GM18511 (cell line): ENCODE measurements at regions not wholly inside any gene's neighbourhood (a gene's known extent, or its start where the extent isn't known, plus 50 kb on each side); places are given as distances from the start of the nearest gene placed in this dataset.

Experiments
- ATAC-seq: cut with Tn5 transposase; IDR thresholded peaks from one replicate; pipeline ENCODE4 v1.9.1; 2021; ENCODE audit warnings: mild to moderate bottlenecking, moderate library complexity; ENCODE audit not compliant: unreplicated experiment

DNA sequence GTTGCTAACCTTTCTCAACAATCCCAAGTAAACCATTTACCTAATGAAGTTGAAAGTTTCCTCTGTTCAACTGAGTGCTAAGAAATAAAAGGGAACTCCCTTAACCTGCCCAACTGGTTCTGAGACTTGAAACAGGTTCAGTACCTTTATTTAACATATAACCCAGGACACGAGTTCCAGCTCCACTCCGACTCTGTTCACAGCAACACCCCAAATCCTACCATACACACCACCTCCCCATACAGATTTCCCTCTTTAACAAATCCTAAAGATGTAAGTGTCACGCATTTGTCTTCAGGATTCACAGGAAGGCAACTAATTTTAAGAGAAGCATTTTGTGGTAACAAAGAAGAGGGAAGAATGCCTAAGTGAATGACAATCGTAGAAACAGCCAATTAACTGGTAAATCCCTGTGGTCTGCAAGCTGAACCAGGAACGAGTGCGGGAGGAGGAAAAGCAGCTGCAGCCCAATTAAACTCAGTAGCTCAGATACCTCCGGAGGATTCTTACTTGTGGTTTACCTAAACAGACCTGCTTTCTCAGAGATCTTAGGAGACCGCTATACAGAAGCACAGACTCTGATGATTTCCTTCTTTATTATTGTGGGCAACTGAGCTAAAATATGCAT lies 134.5 kb upstream of the MAGI3 start:
- ATAC-seq = no peak

DNA sequence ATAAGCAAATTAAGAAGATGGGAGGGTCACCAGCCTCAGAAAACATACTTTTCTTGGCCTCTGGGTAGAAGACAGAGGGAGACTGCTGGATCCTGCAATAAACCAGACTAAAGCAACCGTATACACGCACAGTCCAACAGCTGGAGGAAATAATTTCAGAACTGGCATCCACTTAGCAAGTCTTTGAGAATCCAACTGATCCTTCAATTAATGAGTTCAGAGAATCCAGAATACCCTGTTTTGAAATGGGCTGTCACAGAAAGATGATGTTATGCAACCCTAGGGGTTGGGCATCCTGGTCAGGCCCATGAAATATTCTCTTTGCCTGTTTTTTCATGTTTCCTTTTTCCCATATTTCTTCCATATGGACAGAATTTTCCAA lies 134.0 kb upstream of the MAGI3 start:
- no peak for ATAC-seq

DNA sequence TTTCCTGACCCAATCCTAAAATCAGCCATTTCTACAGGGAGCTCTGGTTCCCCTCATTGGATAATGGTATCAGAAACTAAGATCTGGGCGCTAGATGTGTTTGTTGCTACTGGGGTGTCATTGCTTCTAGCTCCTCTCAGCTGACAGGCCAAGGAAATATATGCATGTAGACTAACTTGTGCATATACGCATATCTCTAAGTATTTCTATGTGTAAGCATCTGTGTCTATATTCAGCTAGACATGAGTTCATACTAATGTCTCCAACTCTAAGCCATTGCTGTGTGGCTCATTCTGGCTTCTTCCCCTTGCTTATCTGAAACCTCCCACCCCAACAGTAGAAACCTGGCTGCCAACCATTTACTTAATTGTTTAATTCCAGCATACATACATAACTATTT lies 130.3 kb upstream of the MAGI3 start:
- ATAC-seq = no peak

DNA sequence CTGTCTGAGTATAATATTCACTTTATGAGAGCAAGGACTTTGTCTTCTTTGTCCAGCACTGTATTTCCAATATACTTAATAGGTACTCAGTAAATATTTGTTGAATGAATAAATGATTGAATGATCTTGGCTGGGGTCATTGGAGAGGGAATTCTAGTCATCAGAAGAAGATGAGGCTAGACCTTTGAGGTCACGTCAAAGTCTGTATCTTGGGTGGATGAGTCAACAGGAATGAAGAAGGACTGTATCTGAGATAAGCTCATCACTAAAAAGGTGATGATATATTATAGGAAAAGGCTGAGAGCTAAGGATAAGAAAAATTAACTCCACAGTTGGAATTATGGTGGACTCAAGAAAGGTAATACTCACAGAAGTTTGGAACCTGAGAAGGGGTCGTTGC lies 125.1 kb upstream of the MAGI3 start:
- ATAC-seq = no peak

DNA sequence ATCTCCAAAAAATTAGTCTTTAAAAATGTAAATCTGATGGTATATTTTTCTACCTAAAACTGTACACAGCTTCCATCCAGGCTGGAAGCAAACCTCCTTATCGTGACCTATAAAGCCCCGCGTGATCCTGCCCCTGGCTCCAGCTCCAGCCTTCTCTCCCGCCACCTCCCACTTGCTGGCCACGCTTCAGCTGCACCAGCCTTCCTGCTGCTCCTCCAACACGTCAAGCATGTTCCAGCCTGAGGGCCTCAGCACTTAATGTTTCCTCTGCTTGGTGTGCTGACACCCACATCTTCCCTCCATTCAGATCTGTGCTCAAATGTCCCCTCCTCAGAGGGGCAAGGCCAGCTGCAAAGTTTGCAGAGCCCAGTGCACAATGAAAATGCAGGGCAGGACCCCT lies 123.5 kb upstream of the MAGI3 start:
- no peak for ATAC-seq

DNA sequence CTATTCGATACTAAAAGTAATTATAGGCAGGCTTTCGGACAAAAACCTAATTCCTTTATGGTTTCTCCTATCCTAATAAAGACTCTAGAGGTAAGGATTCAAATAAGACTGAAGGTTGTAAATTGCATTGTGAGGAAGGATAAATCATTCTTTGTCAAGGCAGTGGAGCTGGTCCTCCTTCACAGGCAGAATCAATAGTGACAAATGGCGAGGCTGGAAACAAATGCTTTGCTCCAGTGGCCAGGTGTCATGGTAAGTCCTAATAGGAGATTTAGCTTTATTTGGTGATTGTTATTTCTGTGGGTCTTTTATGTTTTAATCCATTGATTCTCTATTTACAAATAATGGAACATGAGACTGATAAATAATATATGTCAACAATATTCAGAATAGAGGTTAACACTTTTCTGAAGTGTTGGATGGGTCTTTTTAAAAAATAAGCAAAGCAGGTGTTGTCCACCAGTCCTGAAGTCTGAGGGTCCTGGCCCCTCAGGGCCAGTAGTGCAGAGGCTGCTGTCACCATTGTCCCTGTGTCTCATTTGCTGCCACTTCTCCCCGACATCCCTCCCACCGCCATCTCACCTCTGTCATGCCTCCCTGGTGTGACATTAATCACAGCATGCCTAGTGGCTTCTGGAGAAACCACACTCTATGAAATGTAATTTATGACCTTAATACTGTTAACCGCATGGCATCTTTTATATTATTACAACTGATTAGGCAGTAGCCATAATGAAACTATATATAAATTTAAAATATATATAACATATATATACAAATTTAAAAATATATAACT lies 120.9 kb upstream of the MAGI3 start:
- no peak for ATAC-seq

DNA sequence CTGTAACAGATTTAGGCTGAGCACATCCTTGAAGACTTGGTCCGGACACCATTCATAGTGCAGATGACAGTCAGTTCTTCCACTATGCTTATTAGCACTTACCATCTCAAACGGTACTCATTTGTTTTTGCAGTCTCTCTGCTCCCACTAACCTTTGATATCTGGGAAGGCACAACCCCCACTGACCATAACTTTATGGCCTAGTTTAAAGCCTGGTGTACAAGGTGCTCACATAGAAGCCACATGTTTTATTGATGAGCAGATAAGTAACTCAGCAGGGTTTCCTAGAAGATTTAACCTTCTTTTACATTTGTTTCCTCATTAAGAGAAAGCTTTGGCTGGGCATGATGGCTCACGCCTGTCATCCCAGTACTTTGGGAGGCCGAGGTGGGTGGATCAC lies 119.3 kb upstream of the MAGI3 start:
- no peak for ATAC-seq

DNA sequence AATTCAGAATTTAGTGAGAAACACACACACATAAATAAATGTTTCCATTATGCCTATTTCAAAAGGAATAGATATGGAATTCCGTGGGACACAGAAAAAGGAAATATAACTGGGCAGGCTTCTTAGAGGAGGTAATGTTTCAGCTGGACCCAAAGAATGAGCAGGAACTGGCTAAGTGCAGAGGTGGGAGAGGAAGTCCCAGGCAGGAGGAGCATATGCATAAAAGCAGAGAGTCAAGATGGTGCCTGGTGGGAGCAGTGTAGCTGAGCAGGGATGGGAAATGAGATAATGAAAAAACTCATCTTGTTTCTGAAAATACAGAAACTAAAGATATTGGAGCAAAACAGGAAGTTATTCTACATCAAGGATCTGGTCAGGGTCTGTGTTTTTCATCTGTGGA lies 115.2 kb upstream of the MAGI3 start:
- ATAC-seq = no peak

DNA sequence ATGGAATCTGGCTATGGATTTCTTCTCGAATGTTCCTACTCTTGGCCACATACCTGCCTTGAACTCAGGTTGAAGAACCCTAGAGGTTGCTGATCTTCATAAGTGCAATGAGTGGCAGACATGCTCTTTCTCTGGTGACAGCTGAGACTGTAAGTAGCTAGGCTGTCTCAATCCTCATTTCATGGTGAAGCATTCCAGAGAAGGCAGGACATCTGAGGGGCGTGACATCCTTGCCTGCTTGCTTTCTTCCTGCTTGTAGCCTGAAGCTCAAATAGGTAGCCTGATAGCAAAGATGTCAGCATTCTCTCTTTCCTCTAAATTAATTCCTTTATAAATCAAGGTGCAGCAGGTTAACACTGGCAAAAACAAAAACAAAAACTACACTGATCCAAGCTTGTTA lies 114.6 kb upstream of the MAGI3 start:
- no peak for ATAC-seq

DNA sequence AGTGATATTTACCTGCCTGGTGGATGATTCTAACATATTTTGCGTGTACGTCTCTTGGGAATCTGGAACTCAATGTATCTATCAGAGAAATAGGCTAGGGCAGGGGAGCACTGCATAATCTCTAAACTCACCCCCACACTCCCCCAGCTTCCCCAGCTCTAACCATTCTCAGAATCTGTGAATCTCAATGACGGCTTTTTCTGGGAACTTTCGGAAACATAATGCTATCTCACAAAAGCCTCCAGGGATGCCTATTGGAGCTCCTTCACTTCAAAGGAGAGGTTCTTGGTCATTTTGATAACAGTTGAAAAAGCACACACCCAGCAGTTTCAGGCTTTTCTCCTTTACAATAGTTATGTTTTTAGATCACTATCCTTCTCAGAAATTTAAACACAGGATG lies 113.8 kb upstream of the MAGI3 start:
- no peak for ATAC-seq

DNA sequence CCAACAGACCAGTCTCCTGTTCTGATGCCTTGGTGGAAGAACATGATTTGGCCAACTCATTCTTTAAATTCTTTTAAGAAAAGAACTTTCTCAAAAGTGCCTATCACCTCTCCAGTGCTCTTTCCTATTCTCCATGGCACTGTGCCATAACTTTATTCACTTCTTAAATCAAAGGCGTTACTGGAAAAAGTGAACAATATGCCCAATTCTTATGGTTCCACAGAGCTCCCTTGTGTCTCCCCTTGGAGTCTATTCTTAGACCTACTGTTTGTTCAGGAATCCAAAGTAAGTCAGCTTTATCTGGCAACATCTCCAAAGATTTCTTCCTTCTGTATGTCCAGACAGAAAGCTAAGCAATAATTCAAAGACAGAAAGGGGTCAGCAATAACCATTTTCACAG lies 111.9 kb upstream of the MAGI3 start:
- no peak for ATAC-seq

DNA sequence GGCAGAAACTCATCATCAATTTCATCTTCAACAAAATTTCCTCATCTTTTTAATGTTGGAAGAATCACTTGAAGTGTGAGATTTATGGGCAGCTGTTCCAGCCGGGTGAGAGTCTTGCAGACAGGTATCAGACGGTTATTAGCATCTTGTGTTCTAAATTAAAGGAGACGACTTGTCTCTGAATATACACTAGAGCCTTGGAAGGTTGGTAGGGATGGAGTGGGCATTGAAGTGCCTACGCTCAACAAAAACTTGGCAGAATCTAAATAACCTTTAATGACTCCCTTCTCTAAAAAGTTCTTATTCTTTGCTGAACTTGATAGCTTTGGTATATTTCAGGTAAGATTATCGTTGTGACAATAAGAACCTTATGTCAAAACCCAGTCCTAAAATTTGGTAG lies 111.5 kb upstream of the MAGI3 start:
- ATAC-seq = no peak

DNA sequence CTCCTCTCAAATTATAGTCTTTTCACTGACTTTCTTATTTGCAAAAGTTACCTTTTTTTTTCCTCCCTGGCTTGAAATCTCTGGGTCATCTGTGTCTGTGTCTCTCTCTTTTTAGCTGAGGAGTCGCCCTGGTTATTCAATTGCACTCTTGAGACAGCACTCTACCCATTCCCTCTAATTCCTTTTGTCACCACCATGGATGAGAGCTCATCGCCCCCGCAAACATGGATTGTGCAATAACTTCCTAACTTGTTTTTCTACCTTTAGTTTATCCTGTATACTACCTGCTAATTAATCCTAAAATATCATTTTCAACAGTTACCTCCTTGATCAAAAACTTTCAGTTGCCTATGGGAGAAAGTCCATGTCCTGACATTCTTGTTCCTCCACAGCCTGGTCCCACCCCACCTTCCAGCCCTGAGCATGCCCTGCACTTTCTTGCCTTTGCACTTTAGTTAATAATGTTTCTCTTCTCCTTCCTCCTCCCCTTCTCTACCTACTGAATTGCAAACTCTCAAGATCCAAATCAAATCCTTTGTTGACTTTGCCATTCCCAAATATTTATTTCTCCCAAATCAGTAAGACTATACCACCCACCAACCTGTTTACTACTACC lies 110.4 kb upstream of the MAGI3 start:
- no peak for ATAC-seq

DNA sequence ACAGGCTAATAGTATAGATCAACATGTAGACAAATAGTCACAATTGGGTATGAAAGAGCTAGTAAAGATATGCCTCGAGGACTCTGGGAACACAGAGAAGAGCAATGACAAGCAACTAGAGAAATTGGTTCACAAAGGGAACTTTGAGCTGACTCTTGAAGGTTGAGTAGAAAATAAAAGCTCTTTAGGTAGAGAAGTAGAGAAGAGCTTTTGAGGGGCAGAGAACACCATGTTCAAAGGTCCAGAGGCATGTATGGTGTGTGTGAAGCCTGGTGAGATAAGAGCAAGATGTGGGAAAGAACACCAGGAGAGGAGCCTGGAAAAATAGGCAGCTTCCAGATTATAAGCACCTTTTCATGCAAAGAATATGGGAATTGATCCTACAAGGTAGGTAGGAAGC lies 109.7 kb upstream of the MAGI3 start:
- ATAC-seq = no peak

DNA sequence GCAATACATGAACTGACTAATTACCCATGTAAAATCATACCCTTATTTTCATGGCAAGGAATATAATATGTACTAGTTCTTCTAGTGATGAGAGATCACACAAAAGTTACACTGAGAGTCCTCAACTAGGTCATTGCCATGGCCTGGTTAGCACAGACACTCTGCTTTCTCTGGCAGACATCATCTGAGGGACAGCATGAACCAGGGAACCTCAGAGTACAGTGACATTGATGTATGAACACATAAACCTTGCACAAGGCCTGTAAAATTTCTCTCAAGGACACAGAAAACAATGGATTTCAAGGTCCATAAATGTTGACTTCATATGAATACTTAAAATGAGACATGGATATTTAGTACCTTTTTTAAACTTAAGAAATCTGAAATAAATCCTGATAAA lies 108.8 kb upstream of the MAGI3 start:
- no peak for ATAC-seq

DNA sequence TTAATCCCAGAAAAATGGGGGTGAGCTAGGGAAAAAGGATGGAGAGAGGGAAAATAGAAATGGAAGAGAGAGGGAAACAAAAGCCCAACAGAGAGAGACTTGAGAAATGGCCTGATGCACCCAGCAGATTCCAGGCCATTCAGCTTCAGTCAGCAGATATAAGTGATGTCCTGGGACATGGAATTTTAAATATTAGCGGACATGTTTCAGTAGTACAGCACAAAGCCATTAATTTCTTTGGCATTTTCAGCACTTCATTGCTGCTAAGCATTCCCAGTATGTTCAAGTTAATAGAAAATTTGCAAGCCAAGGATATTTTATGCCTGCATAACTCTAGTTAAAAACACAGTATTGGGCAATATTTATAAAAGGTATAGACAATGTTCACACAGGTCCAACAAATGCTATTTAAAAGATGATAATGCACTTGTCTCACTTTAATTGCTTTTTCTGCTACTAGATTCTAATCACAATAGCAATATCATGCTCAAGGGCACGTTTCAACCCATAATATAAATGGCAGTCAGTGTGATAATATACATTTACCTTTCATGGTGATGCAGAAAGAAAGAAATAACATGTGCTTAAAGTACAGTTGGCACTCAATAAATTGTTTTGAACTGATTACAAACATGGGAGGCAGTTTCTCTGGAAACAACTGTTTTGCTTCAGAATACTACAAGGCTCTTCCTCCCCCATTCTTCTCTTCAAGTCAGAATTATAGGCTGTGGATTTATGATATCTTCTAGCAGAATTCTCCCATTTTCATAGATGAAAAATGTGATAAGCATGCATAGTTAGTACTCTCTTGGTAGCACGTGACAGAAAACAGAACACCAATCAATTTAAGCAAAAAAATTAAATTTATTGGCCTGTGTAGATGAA lies 108.1 kb upstream of the MAGI3 start:
- no peak for ATAC-seq

DNA sequence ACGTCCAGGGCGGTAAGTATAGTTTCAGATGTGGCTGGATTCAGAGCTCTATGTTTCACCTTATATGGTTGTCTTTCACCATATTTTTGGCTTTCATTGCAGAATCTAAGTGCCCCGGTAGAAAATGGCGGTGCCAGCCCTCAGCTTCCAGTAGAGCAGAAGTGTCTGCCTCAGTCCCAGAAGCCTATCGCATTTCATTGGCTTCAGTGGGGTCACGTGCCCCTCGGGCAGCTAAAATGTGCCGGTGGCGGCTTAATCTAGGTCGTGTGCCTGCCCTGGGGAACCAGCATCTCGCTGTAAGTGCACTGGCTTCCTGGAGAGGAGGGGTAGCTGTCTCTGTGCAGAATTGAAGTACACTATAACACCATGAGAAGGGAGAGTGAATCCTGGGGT lies 107.4 kb upstream of the MAGI3 start:
- ATAC-seq = no peak

DNA sequence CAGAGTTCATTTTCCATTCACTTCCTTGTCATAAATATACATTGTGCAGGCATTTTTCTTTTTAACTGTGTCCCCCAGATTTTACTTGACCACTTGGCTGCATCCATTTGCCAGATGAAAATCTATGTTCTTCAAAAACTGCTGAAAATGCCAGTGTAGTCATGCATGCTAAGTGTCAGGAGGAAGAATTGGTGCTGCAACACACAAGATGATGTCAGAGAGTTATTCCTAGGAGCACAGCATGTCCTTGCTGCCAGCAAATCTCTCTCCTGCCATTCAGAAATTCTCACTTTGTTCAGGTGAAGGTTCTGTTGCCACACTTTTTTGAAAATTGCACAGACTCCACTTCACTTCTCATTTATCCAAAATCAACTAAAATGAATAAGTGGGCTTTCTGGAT lies 106.4 kb upstream of the MAGI3 start:
- ATAC-seq = no peak

DNA sequence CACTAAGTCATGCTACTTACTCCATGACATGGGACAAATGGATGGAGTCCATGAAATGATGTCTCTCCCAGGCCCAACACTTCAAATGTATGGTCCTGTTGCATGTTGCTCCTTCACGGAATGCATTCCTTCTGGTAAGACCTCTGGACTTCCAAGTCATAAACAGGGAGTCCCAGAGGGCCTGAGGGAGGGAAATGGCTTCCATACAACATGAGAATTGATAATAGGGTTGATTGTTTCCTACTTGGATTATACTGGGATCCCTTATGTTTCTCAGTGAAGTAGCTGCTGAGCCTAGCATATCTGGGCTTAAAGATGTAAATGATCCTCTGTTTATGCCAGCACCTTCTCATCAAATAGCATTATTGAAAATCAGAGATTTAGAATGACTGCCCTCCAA lies 104.2 kb upstream of the MAGI3 start:
- no peak for ATAC-seq

DNA sequence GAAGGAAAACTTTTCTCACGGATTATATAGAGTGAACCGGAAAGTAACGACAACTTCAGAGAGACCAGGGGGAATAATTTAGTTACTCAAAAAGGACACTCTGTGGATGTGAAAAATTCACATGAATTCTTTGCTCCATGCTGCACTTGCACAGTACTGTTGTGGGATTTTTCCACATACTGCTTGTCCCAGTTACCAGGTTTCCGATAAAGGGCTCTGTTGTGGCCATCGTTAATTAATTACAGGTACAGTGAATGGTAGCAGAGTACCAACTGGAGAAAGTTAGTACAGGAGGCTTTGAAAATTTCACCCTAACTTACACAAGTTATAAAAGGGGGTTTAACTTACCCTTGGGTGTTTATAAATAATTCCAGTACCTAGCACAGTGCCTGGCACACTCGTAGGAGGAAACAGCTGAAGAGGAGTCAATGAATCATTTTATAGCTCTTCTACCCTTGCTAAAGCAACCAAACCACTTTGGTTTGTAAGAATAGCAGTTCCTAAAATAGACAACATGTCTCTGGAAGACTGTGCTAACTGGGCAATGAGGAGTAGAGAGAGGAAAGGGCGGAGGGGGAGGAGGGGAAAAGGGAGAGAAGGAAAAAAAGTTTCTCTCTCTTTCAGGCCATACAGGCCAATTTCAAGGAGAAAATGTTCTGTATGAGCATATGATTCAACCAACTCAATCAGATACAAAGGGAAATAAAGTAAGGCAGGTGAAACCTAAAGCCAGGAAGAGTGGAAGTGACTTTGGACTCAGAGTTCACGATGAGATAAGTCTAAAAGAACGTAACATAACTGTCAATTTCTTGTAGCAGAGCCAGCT lies 98.3 kb upstream of the MAGI3 start:
- no peak for ATAC-seq
